H1 (cell line): ENCODE measurements at regions not wholly inside any gene's neighbourhood (a gene's known extent, or its start where the extent isn't known, plus 50 kb on each side); places are given as distances from the start of the nearest gene placed in this dataset.

ENCODE experiments used
- CEBPB ChIP-seq: IDR thresholded peaks from 2 replicates; pipeline ENCODE4 v1.6.1; 2012; ENCODE audit warnings: low read depth, low read length
- EZH2 ChIP-seq: fragments of 200-600 bp; sonication (generic); IDR thresholded peaks from 2 replicates; pipeline ENCODE4 v1.7.1; 2012; ENCODE audit warnings: low read depth, mild to moderate bottlenecking, moderate library complexity, low read length, inconsistent platforms; ENCODE audit not compliant: severe bottlenecking
- RNF2 ChIP-seq: fragments of 200-900, 300-1000 bp; sonication (generic); IDR thresholded peaks from 2 replicates; pipeline ENCODE4 v1.7.1; 2016; ENCODE audit warnings: borderline replicate concordance, low read depth, mild to moderate bottlenecking, antibody characterized with exemption, low read length; ENCODE audit not compliant: poor library complexity, severe bottlenecking; ENCODE audit errors: missing control alignments
- SIN3A ChIP-seq, 2 experiments: IDR thresholded peaks in 1 of 2; conservative IDR thresholded peaks in 1 of 2; 2 replicates each; pipeline ENCODE4 v1.6.1; 2011 to 2012; ENCODE audit warnings: low read length in 2 of 2, improper control_type of control experiment in 1 of 2, low read depth in 1 of 2, mild to moderate bottlenecking in 1 of 2
- TAF7 ChIP-seq: optimal IDR thresholded peaks from 2 replicates; pipeline ENCODE3; 2011; ENCODE audit warnings: low read depth, mild to moderate bottlenecking, inconsistent platforms, low read length, moderate library complexity, borderline replicate concordance
- TCF12 ChIP-seq: IDR thresholded peaks from 2 replicates; pipeline ENCODE4 v1.6.1; 2011; ENCODE audit warnings: low read depth, mild to moderate bottlenecking, low read length
- TF ChIP-seq, protein P1 (sequence below), 3 experiments: IDR thresholded peaks; 1 replicate in 2 of 3; 2 replicates in 1 of 3; pipeline versions ENCODE4 v1.5.1 to v1.6.1; 2011; ENCODE audit warnings: low read length in 3 of 3, mild to moderate bottlenecking in 3 of 3, inconsistent platforms in 2 of 3, low read depth in 1 of 3, moderate library complexity in 1 of 3; ENCODE audit not compliant: insufficient read depth in 1 of 3; ENCODE audit errors: control extremely low read depth in 1 of 3

DNA sequence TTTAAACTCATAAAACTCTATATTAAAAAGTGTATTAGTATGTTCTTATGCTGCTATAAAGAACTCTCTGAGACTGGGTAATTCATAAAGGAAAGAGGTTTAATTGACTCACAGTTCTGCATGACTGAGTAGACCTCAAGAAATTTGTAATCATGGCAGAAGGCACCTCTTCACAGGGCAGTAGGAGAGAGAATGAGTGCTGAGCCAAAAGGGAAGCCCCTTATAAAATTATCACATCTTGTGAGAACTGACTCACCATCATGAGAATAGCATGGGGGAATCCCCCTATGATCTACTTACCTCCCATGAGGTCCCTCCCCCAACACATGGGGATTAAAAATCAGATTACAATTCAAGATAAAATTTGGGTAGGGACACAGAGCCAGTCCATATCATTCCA lies 463.2 kb downstream of the KLHL13 start:
- no peak for TF ChIP-seq RNF2
- TF ChIP-seq, protein P1, sequence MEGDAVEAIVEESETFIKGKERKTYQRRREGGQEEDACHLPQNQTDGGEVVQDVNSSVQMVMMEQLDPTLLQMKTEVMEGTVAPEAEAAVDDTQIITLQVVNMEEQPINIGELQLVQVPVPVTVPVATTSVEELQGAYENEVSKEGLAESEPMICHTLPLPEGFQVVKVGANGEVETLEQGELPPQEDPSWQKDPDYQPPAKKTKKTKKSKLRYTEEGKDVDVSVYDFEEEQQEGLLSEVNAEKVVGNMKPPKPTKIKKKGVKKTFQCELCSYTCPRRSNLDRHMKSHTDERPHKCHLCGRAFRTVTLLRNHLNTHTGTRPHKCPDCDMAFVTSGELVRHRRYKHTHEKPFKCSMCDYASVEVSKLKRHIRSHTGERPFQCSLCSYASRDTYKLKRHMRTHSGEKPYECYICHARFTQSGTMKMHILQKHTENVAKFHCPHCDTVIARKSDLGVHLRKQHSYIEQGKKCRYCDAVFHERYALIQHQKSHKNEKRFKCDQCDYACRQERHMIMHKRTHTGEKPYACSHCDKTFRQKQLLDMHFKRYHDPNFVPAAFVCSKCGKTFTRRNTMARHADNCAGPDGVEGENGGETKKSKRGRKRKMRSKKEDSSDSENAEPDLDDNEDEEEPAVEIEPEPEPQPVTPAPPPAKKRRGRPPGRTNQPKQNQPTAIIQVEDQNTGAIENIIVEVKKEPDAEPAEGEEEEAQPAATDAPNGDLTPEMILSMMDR (IDR thresholded peaks at IDR 0.05; ENCODE audit: control extremely low read depth in 1 of 3, insufficient read depth in 1 of 3, low read depth in 1 of 3, low read length in 3 of 3): no peak
- TF ChIP-seq CEBPB: no peak
- no peak for TF ChIP-seq TAF7
- TF ChIP-seq SIN3A (conservative IDR thresholded peaks at IDR 0.05 in 1 of 2, IDR thresholded peaks at IDR 0.05 in 1 of 2; ENCODE audit: low read depth in 1 of 2, low read length in 2 of 2): no peak
- TF ChIP-seq TCF12: no peak
- TF ChIP-seq EZH2: no peak
